C4-2B (cell line): ENCODE measurements at regions not wholly inside any gene's neighbourhood (a gene's known extent, or its start where the extent isn't known, plus 50 kb on each side); places are given as distances from the start of the nearest gene placed in this dataset.

Source experiments
- H3K27ac ChIP-seq: fragments of 450-650 bp; 2 replicates; pipeline ENCODE4 v1.5.1; 2017
- CTCF ChIP-seq: fragments of 450-650 bp; conservative IDR thresholded peaks from 2 replicates; pipeline ENCODE4 v1.5.1; 2017; ENCODE audit warnings: mild to moderate bottlenecking
- ZFX ChIP-seq: fragments of 450-650 bp; IDR thresholded peaks from 2 replicates; pipeline ENCODE4 v1.6.1; 2017

- no peak overlapping the region for H3K27ac ChIP-seq
- TF ChIP-seq CTCF (no peak), ZFX (no peak)
These were observed 101.3 kb upstream of the ESRRG start for GRCh38 chr1:216824511-216824910.

GRCh38 chr1:216823731-216824130 is 100.5 kb upstream of the ESRRG start:
- no peak overlapping the region for H3K27ac ChIP-seq
- TF ChIP-seq CTCF: no peak

DNA sequence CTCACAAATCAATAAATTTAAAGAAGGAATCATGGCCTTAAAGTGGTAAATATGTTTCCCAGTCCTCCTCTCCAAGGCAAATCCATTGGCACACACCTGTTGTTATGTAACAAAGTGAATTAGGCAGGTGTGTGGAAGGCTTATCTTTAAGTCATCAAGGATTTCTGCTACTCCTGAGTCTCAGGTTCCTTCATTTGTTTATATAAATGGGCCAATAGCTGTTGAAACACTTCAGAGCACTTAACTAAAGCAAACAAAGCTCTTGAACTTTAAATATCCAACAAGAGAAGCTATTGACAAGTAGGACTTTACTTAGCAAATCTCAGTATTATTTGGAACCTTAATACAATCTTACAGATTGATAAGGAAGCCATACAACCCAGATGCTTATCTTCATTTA is 99.3 kb upstream of the ESRRG start:
- TF ChIP-seq ZFX (no peak), CTCF (no peak)
- no peak overlapping the region for H3K27ac ChIP-seq

DNA sequence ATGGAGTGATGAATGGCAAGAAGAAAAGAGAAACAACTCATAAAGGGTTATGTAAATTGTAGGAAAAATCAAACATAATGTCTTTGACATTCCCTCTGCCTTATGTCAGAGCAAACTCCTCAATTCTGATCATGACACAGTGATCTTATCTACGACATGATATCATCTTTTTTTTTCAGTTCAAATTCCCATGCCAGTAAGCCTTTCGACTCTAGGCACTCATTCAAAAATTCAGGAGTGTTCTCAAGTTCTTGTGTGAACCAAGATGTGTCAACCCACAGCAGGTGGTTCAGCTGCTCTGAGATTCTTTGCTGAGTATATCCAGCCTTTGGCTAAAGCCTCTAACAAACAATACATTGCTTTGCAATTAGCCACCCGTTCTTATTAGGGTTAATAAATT is 97.1 kb upstream of the ESRRG start:
- H3K27ac ChIP-seq: no peak overlapping the region
- no peak for TF ChIP-seq CTCF
- TF ChIP-seq ZFX: no peak

- H3K27ac ChIP-seq: no peak overlapping the region
- TF ChIP-seq CTCF (no peak), ZFX (no peak)
These were observed 95.1 kb upstream of the ESRRG start for GRCh38 chr1:216818284-216818683.

DNA sequence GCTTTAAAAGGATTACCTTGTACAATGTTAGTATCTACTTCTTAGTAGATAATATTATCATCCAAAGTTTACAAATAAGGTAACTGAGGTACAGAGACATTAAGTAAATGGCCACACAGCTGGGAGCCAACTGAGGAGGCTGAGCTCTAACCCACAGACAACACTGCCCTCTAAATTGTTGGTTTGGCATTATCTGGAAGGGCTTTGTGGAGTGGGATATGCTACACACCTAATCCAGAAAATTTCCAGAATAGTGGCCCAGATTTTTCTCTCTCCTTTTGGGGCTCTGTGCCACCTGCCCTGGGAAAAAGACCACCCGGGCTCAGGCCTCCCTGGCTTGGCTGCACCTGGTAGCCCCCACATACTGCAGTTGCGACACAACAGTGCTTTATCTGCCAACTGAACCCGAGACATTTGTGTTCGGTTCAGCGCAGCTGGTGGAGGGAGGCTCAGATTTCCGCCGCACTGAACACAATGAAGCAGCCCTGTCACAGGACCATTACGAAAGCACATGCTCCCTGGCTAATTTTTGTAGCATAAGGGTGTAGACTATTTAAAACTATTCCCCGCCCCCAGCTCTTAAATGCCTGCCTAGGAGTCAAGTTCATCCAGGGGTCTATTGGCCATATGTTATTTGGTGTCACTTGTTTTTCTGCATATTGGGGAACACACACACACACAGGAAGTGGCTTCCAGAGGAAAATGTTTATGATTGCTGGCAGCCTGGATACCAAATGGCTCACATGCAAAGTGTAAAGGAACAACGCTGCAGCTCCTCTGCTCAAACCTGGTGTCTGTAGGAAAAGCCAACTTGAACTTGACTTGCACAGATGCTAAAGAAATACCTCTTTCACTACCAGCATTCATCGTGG is 92.3 kb upstream of the ESRRG start:
- TF ChIP-seq CTCF: no peak
- no peak for TF ChIP-seq ZFX
- no peak overlapping the region for H3K27ac ChIP-seq

DNA sequence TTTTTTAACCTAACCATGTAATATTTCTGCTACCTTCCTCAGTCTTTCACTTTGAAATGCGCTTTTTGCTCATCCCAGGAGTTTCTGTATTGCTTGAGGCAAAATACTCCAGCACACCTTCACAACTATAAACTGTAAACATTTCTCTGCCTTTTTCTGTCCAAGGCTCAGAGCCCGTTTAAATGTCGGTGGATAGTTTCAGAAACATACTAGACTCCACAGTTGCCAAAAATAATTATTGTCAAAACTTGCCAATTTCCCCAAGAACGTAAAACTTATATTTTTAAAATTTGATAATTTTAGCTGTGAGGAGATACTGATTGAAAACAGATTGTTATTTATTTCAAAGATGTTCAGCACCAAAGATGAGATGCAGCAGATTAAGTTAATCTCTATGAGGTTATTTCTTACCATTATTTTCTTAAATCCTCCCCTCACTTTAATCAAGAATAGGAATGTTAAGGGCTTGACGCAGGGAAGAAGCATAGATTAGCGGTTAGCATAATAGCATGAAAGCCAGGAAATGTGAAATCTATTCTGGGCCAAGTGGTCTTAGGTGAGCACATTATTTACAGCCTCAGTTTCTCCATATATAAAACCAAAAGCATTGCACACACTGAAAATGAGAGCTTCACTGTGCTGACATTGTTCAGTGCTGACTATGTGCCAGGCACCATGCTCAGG is 91.5 kb upstream of the ESRRG start:
- no peak overlapping the region for H3K27ac ChIP-seq
- TF ChIP-seq CTCF (no peak), ZFX (no peak)
